Large intestine (tissue), 3 donors: ENCODE measurements at regions not wholly inside any gene's neighbourhood (a gene's known extent, or its start where the extent isn't known, plus 50 kb on each side); places are given as distances from the start of the nearest gene placed in this dataset.
"Not testable (repeated sequence)": the region's sequence is repeated elsewhere in the genome, so short reads cannot be mapped to it uniquely, and the experiment has no call there.

Source experiments
- DNase-seq, 2 donors: peaks; one replicate each; pipeline versions ENCODE4 v3.0.0 to v3.0.0-alpha.2; 2013
- H3K27ac ChIP-seq: one replicate; pipeline ENCODE4 v1.5.1; 2013; ENCODE audit warnings: low read length
- H3K27me3 ChIP-seq: 2 replicates; pipeline ENCODE4 v1.6.1; 2013; ENCODE audit warnings: low read length; ENCODE audit not compliant: control insufficient read depth, insufficient read depth
- H3K36me3 ChIP-seq: 2 replicates; pipeline ENCODE4 v1.6.1; 2013; ENCODE audit warnings: low read length; ENCODE audit not compliant: control insufficient read depth, insufficient read depth
- H3K4me1 ChIP-seq: one replicate; pipeline ENCODE4 v1.6.1; 2013; ENCODE audit warnings: low read length; ENCODE audit not compliant: control insufficient read depth, insufficient read depth
- H3K4me3 ChIP-seq: one replicate; pipeline ENCODE4 v1.5.1; 2013; ENCODE audit warnings: low read length
- H3K9me3 ChIP-seq: one replicate; pipeline ENCODE4 v1.6.1; 2013; ENCODE audit warnings: mild to moderate bottlenecking, low read depth, low read length, moderate library complexity; ENCODE audit not compliant: control insufficient read depth
- WGBS: methylation state at CpG from one replicate; pipeline ENCODE4 v1.1.5; 2013; ENCODE audit warnings: low lambda C conversion rate; ENCODE audit not compliant: insufficient coverage; 5-methylcytosine and 5-hydroxymethylcytosine counted together

DNA sequence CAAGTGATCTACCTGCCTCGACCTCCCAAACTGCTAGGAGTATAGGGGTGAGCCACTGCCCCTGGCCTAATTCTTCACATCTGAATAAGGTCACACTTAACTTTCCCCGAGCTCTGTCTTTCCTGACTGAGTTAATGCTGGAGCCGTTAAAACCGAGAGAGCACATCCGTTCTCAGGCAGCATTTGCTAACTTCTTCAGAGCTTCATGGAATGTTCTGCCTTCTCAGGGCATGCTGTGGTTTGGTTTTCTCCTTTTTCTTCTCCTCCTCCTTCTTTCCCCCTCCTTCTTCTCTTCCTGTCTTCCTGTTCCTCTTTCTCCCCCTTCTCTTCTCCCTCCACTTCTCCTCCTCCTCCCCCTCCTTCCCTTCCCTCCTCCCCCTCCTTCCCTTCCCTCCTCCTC lies 119.9 kb downstream of the ASMT start:
- Histone ChIP-seq H3K36me3 (no peaks in the 10 kb centered on the region), H3K4me1 (no peaks in the 10 kb centered on the region), H3K4me3 (no peak overlapping the region), H3K27ac (no peak overlapping the region), H3K9me3 (peaks cover 7% of the 10 kb centered on the region), H3K27me3 (no peaks in the 10 kb centered on the region)
- DNase-seq, result no peak
- WGBS, result no CpG with 5 or more reads among the region's 5 CpGs

DNA sequence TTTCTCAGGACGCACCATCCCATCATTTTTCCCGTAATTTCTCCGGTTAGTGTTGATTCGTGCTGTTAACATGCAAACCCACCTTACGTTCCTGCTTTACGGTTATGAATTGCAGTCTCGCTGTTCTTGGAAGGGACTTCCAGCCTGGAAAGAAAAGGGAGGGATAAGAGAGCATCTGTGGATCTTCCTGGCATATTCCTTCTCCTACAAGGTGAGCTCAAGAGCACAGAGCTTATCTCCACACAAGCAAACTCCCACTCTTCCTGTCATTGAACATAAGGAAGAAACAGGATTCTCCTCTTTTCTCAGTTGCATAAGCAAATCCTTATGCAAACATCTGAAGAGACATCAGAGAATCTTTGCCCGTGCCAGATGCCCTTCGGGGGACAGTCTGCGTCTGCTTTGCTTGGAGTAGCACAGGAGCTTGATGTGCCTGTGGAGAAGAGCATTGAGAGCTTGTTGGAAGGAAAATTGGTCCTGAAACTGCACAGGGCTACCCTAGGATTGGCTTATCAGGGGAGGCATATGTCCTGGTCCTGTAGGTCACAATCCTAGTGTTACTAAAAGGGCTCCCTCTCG lies 127.0 kb downstream of the ASMT start:
- Histone ChIP-seq H3K36me3 (no peaks in the 10 kb centered on the region), H3K9me3 (no peaks in the 10 kb centered on the region), H3K27ac (no peak overlapping the region), H3K4me1 (no peaks in the 10 kb centered on the region), H3K27me3 (no peaks in the 10 kb centered on the region), H3K4me3 (no peak overlapping the region)
- no peak for DNase-seq
- no CpG with 5 or more reads among the region's 11 CpGs for WGBS

DNA sequence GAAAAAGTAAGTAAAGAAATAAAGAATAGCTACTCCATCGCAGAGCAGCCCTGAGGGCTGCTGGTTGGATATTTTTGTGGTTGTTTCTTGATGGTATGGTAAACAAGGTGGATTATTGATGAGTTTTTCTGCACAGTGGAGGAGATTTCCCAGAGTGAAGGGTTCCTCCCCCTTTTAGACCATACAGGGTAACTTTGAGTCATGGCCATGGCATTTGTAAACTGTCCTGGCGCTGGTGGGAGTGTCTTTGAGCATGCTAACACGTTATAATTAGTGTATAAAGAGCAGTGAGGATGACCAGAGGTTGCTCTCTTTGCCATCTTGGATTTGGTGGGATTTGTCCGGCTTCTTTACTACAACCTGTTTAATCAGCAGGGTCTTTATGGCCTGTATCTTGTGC lies 128.2 kb downstream of the ASMT start:
- H3K4me1 ChIP-seq, result no peaks in the 10 kb centered on the region
- H3K36me3 ChIP-seq, result no peaks in the 10 kb centered on the region
- no peaks in the 10 kb centered on the region for H3K27me3 ChIP-seq
- H3K9me3 ChIP-seq, result no peaks in the 10 kb centered on the region
- no peak overlapping the region for H3K27ac ChIP-seq
- no CpG with 5 or more reads among the region's 4 CpGs for WGBS
- no peak for DNase-seq
- H3K4me3 ChIP-seq, result no peak overlapping the region

GRCh38 chrX:1743663-1744062 lies 128.8 kb downstream of the ASMT start:
- H3K36me3 ChIP-seq, result no peaks in the 10 kb centered on the region
- no peaks in the 10 kb centered on the region for H3K27me3 ChIP-seq
- DNase-seq, result no peak
- no CpG with 5 or more reads among the region's 2 CpGs for WGBS
- H3K4me1 ChIP-seq, result no peaks in the 10 kb centered on the region
- no peak overlapping the region for H3K4me3 ChIP-seq
- H3K9me3 ChIP-seq, result no peaks in the 10 kb centered on the region
- H3K27ac ChIP-seq, result no peak overlapping the region

DNA sequence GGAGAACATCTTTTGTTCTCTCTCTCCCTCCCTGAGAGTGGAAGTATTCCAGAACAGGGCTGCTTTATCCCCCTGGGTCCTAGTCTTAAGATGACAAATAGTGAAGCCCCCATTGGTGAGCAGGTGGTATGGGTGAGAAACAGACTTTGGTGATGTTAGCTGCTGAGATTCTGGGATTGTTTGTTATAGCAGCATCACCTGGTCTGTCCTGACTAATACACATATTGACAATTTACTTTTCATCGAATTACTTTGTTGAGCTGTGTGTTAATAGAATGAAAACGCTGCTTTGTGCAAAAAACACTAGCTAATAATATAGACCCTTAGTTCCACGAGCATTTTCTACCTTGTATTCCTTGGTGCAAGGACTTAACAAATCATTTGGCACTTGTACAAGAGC lies 133.5 kb downstream of the ASMT start:
- H3K9me3 ChIP-seq, result no peaks in the 10 kb centered on the region
- 60% methylated on average over 3 of the region's 3 CpGs for WGBS
- no peaks in the 10 kb centered on the region for H3K27me3 ChIP-seq
- no peaks in the 10 kb centered on the region for H3K36me3 ChIP-seq
- H3K4me1 ChIP-seq, result no peaks in the 10 kb centered on the region
- no peak for DNase-seq
- no peak overlapping the region for H3K27ac ChIP-seq
- no peak overlapping the region for H3K4me3 ChIP-seq

GRCh38 chrX:1749499-1749898 lies 134.6 kb downstream of the ASMT start:
- H3K36me3 ChIP-seq, result no peaks in the 10 kb centered on the region
- DNase-seq, result no peak

GRCh38 chrX:1750267-1750666 lies 135.4 kb downstream of the ASMT start:
- no peaks in the 10 kb centered on the region for H3K4me1 ChIP-seq
- WGBS, result no CpG with 5 or more reads among the region's 5 CpGs
- no peak overlapping the region for H3K4me3 ChIP-seq
- no peaks in the 10 kb centered on the region for H3K36me3 ChIP-seq
- DNase-seq, result no peak
- H3K9me3 ChIP-seq, result no peaks in the 10 kb centered on the region
- H3K27ac ChIP-seq, result no peak overlapping the region
- no peaks in the 10 kb centered on the region for H3K27me3 ChIP-seq

More at GRCh38 chrX:1749499-1749898, 134.6 kb downstream of the ASMT start:
- H3K4me3 ChIP-seq, result no peak overlapping the region
- H3K9me3 ChIP-seq, result no peaks in the 10 kb centered on the region
- H3K27me3 ChIP-seq, result no peaks in the 10 kb centered on the region
- WGBS, result no CpG with 5 or more reads among the region's 7 CpGs
- no peaks in the 10 kb centered on the region for H3K4me1 ChIP-seq
- H3K27ac ChIP-seq, result no peak overlapping the region

DNA sequence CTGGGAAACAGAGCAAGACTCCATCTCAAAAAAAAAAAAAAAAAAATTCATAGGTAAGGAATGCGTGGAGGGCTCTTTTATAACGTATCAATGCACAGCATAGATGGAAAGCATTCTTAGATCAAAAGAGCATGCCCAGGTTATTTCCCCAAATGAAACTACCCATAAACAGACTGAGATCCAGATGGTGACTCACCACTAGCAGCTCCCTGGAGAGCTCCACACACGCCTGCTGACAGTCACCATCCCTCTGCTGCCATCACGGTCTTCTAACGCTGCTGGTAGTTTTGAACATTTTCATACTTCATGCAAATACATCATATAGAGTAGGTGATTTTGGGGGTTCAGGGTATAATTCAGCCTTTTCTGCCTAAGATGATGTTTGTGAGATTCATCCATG lies 136.9 kb downstream of the ASMT start:
- no peak overlapping the region for H3K4me3 ChIP-seq
- H3K9me3 ChIP-seq, result no peaks in the 10 kb centered on the region
- H3K27ac ChIP-seq, result no peak overlapping the region
- no peak for DNase-seq
- H3K4me1 ChIP-seq, result no peaks in the 10 kb centered on the region
- H3K36me3 ChIP-seq, result no peaks in the 10 kb centered on the region
- H3K27me3 ChIP-seq, result no peaks in the 10 kb centered on the region
- WGBS, result no CpG with 5 or more reads among the region's 5 CpGs

- H3K36me3 ChIP-seq, H3K4me3 ChIP-seq, H3K27ac ChIP-seq, DNase-seq, H3K9me3 ChIP-seq, H3K27me3 ChIP-seq, H3K4me1 ChIP-seq: not testable (repeated sequence)
These were observed 137.9 kb downstream of the ASMT start for GRCh38 chrX:1752799-1753198.

DNA sequence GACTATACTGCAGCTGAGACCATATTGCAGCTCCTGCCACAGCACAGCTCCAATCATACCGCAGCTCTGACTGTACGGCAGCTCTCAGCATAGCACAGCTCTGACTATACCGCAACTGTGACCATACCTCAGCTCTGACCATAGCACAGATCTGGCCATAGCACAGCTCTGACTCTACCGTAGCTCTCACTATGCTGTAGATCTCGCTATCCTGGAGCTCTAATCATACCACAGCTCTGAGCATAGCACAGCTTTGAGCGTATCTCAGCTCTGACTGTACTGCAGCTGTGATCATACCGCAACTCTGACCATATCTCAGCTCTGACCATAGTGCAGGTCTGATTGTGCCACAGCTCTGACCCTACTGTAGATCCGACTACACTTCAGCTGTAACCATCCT lies 139.2 kb downstream of the ASMT start:
- H3K4me3 ChIP-seq, result no peak overlapping the region
- H3K27ac ChIP-seq, result no peak overlapping the region
- no peaks in the 10 kb centered on the region for H3K4me1 ChIP-seq
- H3K9me3 ChIP-seq, result peaks cover 4% of the 10 kb centered on the region
- H3K36me3 ChIP-seq, result no peaks in the 10 kb centered on the region
- no CpG with 5 or more reads among the region's 8 CpGs for WGBS
- H3K27me3 ChIP-seq, result no peaks in the 10 kb centered on the region
- no peak for DNase-seq

- H3K36me3 ChIP-seq, result no peaks in the 10 kb centered on the region
- H3K27me3 ChIP-seq, result no peaks in the 10 kb centered on the region
- H3K27ac ChIP-seq, result no peak overlapping the region
- no peak for DNase-seq
- H3K4me1 ChIP-seq, result no peaks in the 10 kb centered on the region
- H3K4me3 ChIP-seq, result no peak overlapping the region
- peaks cover 2% of the 10 kb centered on the region for H3K9me3 ChIP-seq
- WGBS, result no CpG with 5 or more reads among the region's 5 CpGs
These were observed 148.4 kb downstream of the ASMT start for GRCh38 chrX:1763294-1763693.
